ENCODE measurements at regions not wholly inside any gene's neighbourhood (a gene's known extent, or its start where the extent isn't known, plus 50 kb on each side); places are given as distances from the start of the nearest gene placed in this dataset.

GRCh38 chr11:44377914-44378321 lies 68.0 kb upstream of the ALX4 start:
- no peak for DNase-seq (ENCODE audit: low read depth)

DNA sequence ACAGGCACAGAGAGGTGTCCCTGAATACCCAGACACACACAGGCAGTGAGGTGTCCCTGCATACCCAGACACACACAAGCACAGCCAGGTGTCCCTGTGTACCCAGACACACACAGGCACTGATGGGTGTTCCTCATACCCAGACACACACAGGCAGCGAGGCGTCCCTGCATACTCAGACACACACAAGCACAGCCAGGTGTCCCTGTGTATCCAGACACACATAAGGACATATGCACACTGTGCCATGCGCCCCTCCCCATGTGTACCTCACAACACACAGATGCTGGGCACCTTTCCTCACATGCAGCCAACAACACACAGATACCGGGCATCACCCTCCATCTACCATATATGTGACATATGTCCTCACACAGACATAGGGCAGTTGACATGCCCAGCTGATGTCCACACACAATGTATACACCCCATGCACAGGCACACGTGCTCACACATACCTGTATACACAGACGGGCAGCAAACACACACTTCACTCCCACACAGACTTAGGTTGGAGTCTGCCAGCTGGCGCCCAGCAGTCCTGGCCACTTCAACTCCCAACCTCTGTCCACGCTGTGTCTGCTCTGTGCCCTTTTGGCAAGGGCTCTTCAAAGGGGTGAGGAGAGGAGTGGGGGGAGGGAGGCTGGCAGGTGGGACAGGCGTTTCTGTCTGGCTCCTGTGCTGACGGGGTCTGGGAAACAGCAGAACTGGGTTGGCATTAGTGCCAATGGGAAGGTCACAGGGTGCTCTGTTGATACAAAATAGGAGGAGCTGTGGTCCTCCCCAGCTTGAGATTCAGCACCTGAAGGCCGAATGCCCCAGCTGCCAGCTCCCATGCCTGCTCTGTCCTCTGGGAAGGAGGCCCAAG lies 69.4 kb upstream of the ALX4 start:
- DNase-seq (ENCODE audit: low read depth): no peak
- TF ChIP-seq CTCF (IDR thresholded peaks at IDR 0.05; ENCODE audit: control insufficient read depth, insufficient read depth, low read depth, low read length, missing control alignments): no peak
- no peak overlapping the region for H3K4me3 ChIP-seq (ENCODE audit: control insufficient read depth, low read depth, low read length)

More at GRCh38 chr11:44377914-44378321, 68.0 kb upstream of the ALX4 start:
- H3K4me3 ChIP-seq (ENCODE audit: control insufficient read depth, low read depth, low read length): no peak overlapping the region
- no peak for TF ChIP-seq CTCF (IDR thresholded peaks at IDR 0.05; ENCODE audit: control insufficient read depth, insufficient read depth, low read depth, low read length, missing control alignments)

DNA sequence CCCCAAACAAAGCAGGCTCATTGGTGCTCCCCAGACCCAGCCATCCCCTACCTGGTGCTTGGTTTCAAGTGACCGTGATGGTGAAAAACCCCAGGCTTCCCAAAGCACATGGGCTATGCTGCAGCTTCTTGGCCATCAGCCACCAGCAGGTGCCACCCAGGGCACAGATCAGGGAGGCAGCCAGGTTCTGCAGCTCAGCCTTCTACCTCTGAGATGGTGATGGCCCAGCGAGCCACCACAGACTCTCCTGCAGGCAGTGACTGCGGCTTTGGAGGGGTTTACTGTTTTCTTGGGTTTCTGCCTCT lies 70.0 kb upstream of the ALX4 start:
- no peak for DNase-seq (ENCODE audit: low read depth)
- no peak overlapping the region for H3K4me3 ChIP-seq (ENCODE audit: control insufficient read depth, low read depth, low read length)
- TF ChIP-seq CTCF (IDR thresholded peaks at IDR 0.05; ENCODE audit: control insufficient read depth, insufficient read depth, low read depth, low read length, missing control alignments): no peak

DNA sequence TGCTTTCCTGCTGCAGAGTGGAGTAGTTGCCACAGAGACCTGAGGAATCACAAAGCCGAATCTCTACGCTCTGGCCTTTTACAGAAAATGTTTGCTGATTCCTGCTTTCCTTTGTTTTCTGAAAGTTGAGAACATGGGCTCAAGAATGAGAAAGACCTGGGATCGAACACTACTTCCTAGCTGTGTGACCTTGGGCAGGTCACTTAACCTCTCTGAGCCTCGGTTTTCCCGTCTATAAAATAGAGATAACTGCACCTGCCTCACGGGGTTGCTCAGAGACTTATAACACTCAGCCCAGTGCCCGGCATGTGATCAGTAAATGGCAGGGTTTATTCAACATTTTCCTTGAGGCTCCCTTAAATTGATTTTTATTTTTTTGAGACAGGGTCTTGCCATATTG lies 70.9 kb upstream of the ALX4 start:
- TF ChIP-seq CTCF (IDR thresholded peaks at IDR 0.05; ENCODE audit: control insufficient read depth, insufficient read depth, low read depth, low read length, missing control alignments): no peak
- H3K4me3 ChIP-seq (ENCODE audit: control insufficient read depth, low read depth, low read length): no peak overlapping the region
- DNase-seq (ENCODE audit: low read depth): no peak

DNA sequence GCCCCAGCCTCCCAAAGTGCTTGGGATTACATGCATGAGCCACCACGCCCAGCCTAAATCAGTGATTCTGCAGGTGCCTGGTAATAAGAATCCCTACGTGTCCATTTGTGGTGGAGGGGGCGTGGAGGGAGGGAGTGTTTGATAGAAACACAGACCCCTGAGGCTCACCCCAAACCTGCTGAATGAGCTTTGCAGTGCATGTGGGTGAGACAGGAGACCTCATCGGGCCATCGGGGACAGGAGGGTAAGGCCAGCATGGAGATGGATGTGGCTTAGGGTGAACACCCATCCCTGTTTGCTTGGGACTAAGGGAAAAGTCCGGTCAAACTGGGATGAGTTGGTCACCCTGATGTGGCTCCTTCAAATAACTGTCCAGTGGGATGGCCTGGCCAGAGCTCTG lies 71.3 kb upstream of the ALX4 start:
- no peak for DNase-seq (ENCODE audit: low read depth)
- no peak for TF ChIP-seq CTCF (IDR thresholded peaks at IDR 0.05; ENCODE audit: control insufficient read depth, insufficient read depth, low read depth, low read length, missing control alignments)
- H3K4me3 ChIP-seq (ENCODE audit: control insufficient read depth, low read depth, low read length): no peak overlapping the region

DNA sequence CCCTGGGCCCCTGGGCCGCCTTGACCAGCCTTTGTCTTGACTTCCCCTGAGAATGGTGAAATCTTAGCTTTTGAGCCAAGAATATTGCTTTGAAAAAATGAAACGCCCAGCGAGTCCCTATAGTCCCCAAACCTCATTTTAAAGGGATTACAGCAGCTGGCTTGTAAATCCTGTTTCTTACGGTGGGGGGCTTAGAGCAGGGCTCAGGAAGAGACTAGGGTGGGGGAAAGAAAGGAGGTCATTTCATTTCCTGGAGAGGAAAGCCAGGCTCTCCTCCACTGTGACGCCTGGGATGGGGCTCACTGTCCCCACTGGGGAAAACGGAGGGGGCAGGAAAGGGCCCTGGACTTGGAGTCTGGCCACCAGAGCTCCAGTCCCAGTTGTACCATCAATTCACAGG lies 72.2 kb upstream of the ALX4 start:
- no peak for DNase-seq (ENCODE audit: low read depth)
- H3K4me3 ChIP-seq (ENCODE audit: control insufficient read depth, low read depth, low read length): no peak overlapping the region
- TF ChIP-seq CTCF (IDR thresholded peaks at IDR 0.05; ENCODE audit: control insufficient read depth, insufficient read depth, low read depth, low read length, missing control alignments): no peak
